GM20431 (cell line): ENCODE measurements at regions not wholly inside any gene's neighbourhood (a gene's known extent, or its start where the extent isn't known, plus 50 kb on each side); places are given as distances from the start of the nearest gene placed in this dataset.

Experiments used
- in situ Hi-C: fragments of 300-500 bp; cut with MseI, MboI; formaldehyde crosslinking; loops from one replicate; pipeline ENCODE4 v1.15.0; 2020; ENCODE audit warnings: low sequenced_read_pairs; ENCODE audit not compliant: unreplicated experiment

GRCh38 chr4:111855308-111855707, 289.9 kb upstream of the FAM241A start:
- in situ Hi-C loops = no loop called here

DNA sequence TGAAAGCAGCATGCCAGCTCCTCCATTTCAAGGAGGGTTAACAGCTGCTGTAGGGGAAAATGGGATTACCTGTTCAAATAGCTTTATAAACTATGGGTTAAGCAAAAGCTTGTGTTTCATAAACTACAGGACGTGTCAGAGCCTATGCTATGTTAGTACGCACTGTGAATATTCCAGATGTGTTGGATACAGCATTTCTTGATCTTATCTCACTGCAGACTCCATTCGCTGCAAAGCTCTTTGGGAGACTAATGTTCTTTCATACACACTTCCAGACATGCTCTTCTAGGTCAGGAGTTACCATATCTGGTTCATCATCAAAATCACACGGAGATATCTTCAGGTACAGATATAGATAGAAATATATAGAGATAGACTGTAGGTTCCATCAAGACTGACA, 281.2 kb upstream of the FAM241A start:
- in situ Hi-C loops = no loop called here

DNA sequence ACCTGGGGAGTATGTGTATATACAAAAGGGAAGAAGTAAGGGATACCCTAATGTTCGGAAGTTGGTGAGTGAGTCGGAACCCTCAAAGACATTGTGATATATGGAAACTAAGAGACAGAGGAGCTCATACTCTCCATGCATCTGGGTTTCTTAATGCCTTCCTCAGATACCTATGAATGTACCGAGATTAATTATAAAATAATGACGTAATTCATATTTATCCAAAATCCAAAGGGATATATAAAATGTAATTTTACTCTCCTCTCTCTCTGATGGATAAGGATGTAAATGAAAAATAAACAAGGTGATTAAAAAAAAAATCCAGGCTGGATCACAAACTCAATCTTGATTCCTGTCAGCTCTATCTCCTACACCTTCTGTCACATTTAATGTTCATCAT, 275.9 kb upstream of the FAM241A start:
- in situ Hi-C loops = no loop called here

DNA sequence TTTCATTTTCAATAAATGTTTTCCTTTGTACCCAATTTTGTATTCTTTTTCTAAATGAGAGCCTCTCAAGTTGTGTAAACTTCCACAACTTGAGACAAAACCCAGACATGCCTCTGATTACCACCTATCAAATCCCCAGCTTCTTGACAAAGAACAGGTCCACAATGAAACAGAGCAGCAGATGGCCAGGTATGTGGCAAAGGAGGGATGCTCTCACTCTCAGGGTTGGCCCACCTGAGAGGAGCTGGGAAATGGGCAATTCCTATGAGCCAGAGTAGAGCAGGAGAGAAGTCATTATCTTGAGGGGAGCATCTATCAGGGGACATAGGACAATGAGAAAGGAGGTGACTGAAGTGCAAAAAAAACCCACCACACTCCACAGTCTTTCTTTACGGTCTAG, 273.5 kb upstream of the FAM241A start:
- in situ Hi-C loops = no loop called here

- in situ Hi-C loops = no loop called here
These were observed 271.5 kb upstream of the FAM241A start for GRCh38 chr4:111873801-111874200.

DNA sequence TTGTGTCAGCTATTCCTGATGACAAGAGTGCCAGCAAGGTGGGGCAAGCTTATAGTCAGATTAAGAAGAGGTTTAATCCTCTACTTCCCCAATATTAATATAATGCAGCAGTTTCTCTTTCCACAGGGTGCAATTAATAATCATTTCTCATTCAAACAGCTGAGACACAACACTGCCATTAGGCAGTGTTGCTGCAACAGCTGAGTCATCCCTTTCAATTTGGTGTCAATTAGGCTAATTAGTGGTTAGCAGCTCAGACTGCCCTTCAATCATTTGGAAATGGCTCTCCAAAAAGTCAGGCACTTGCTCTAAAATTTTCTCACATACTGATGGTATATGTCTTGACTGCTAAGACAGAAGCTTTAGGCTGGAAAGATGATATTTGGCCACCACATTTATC, 265.7 kb upstream of the FAM241A start:
- in situ Hi-C loops = no loop called here

DNA sequence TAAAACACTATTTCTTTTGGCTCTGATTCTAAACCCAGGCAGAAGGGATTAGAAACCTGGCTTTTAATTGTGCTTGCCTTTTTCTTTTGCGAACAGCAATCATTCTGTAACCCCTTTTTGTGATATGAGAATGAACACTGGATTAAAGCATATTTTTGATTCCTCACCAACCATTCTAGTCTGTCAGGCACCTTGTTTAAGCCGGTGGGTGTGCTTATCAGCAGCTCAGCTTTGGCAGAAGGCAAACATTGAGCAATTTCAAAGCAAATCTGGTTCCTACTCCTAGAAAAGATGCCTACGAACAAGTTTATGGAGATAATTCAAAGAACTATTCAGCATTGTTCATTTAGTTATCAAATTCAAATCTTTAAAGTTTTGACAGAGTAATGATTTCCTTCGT, 265.1 kb upstream of the FAM241A start:
- in situ Hi-C loops = no loop called here

GRCh38 chr4:111883557-111883999, 261.7 kb upstream of the FAM241A start:
- in situ Hi-C loops = no loop called here

- in situ Hi-C loops = no loop called here
These were observed 254.8 kb upstream of the FAM241A start for GRCh38 chr4:111890412-111890811.

DNA sequence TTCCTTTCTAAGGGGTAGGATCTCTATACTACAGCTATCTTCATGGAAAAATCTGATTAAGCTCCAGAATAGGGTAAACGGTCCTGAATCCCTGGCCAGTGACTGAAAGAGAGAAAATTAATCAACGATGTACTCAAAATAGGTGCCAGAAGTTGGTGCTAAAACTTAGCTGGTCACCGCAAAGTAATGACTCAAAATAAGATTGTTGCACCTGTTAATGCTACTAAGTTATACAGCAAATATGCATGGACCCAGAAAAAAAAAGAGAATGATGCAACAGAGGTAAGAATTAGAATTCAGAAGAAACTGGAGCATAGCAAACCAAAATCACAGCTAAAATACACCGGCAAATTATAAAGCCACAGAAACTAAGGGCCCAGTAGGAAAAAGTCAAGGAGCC, 239.7 kb upstream of the FAM241A start:
- in situ Hi-C loops = no loop called here

GRCh38 chr4:111919639-111920038, 225.6 kb upstream of the FAM241A start:
- in situ Hi-C loops = no loop called here

DNA sequence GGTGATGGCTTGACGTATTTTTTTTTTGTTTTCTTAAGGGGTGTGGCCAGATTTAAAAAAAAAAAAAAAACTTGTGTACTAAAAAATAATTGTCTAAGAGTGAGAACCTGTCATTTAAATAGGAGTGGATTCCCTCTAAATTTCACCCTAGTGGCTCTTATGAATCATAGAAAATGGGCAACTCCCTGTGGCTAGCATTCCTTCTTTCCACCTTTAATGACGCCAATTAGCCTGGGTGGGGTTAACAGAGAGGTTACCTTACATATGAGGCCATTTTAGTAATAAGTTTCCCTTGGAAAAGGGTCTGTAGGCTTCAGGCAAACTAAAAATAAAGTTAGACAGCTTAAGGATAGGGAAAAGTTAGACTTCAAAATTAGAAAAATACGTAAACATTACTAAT, 223.5 kb upstream of the FAM241A start:
- in situ Hi-C loops = no loop called here

DNA sequence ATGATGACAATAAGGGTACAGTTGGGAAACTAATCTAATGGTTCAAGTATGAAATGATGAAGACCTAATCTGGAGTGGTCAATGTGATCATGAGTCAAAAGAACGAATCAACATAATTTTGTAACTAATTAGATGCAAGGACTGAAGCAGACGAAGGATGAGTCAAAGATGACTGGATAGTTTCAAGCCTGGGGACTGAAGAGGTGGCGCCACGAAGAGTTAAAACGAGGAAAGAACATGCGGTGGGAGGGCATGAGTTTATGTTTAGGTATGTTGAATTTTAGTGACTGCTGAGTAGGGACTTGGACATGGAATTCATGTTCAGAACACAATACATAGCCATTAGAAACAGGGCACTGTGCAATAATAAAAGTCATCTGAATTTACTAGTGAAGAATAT, 221.5 kb upstream of the FAM241A start:
- in situ Hi-C loops = no loop called here

DNA sequence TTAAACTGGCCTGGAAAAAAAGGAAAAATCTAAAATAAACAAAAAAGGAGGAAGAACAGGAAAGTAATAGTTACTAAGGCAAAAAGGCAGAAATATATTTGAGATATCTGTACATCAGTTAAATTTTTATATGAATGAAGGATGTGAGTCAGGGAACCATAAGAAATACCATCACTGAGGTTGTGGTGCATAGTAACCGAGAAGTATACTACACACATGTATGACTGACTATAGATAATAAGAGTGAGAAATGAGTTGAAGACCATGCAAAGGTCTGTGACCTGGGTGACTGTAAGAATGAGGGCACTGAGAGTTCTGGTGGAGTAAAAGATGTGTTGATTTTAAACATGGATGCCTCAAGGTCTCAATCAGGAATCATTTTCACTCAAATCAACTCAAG, 220.6 kb upstream of the FAM241A start:
- in situ Hi-C loops = no loop called here

- in situ Hi-C loops = no loop called here
These were observed 214.6 kb upstream of the FAM241A start for GRCh38 chr4:111930659-111931058.

GRCh38 chr4:111933703-111934102, 211.6 kb upstream of the FAM241A start:
- in situ Hi-C loops = no loop called here

GRCh38 chr4:111934314-111934713, 210.9 kb upstream of the FAM241A start:
- in situ Hi-C loops = no loop called here

DNA sequence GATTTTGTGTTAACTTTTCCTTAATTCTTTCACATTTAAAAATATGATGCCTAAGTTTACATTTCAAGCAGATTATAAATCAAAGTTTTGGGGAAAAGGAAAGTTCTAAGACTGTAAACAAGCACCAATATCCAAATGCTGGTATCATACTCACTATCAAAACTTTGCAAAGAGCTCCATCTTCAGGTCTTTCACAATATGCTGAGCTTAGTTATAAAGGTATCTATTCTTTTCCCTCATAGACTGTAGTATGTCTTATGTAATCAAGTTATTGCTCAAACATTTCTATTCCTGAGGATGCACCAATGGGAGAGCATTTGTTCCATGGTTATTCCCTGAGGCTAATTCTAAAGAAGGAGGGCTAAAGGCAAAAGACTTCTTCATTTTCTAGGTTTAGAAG, 207.9 kb upstream of the FAM241A start:
- in situ Hi-C loops = no loop called here

DNA sequence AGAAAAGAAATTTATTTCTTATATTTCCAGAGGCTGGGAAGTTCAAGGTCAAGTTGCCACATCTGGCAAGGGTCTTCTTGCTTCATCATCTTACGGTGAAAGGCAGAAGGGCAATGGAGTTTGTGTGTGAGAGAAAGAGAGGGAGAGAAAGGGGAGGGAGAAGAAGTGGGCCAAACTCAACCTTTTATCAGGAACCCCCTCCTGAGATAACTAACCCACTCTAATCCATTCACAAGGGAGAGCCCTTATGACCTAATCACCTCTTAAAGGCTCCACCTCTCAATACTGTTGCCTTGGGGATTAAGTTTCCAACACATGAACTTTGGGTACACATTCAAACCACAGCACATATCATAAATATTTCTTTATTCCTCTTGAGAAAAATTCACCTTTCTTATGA, 203.3 kb upstream of the FAM241A start:
- in situ Hi-C loops = loop anchor here (10.0 kb wide), 1 partner anchor 93 kb away; no protein-coding TSS in a partner anchor

- in situ Hi-C loops = loop anchor here (10.0 kb wide), 1 partner anchor 91 kb away; no protein-coding TSS in a partner anchor
These were observed 201.5 kb upstream of the FAM241A start for GRCh38 chr4:111943796-111944203.

GRCh38 chr4:111945014-111945413, 200.2 kb upstream of the FAM241A start:
- in situ Hi-C loops = loop anchor here (10.0 kb wide), 1 partner anchor 90 kb away; no protein-coding TSS in a partner anchor

DNA sequence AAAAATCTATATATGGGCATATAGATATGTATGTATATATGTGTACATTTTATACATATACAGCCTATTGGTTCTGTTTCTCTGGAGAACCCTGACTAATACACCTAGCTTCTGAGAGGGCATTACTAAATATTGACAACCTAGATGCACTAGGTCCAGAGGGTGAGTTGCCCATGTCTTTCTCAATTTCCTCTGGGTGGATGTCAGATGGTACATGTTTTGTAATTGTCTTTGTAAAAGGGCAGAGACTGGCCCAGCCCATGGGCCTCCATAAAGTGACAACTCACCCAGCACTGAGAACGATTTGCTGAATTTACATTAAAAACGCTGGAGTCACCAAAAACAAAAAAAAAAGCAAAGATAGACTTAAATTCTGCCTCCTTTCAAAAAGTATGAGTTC, 198.5 kb upstream of the FAM241A start:
- in situ Hi-C loops = loop anchor here (10.0 kb wide), 1 partner anchor 88 kb away; no protein-coding TSS in a partner anchor

GRCh38 chr4:111952688-111953087, 192.6 kb upstream of the FAM241A start:
- in situ Hi-C loops = no loop called here
